ENCODE measurements at regions not wholly inside any gene's neighbourhood (a gene's known extent, or its start where the extent isn't known, plus 50 kb on each side); places are given as distances from the start of the nearest gene placed in this dataset.

DNA sequence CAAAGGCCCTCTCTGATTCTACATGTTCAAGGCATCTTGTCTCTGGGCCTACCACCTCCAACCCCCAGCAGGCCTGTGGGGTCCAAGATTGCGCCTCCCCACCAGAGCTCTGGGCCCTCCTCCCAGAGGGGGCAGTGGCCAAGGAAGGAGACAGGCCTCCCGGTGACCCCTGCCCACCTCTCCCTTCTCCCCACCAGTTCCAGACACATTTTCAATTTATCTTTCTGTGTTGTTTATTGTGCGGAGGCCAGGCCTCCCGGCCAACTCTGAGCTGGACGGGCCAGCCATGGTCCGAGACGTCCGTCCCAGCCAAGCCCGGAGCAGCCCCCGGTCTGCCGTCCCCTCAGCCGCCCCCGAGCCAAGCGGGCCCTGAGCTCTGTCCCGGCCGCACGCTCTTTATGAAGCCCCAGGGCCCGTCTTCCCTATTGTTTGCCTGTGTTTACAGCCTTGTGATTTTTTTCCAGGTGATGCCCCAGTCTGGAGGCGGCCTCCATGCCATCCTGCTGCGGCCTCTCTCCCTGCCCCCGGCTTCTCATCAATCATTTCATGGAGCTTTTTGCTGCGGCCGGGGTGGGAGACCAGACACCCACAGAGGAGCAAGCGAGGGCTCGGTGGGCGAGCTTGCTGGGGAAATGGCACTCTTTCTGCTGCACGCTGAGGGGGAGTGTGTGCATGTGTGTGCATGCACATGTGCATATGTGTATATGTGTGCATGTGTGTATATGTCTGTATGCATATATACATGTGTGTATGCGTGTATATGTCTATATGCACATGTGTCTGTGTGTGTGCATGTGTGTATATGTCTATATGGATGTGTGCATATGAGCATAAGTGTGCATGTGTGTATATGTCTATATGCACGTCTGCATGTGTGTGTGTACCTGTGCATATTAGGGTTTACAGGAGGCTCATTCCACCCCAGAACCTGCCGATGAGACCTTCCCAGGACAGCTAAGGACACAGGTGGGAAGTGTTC, 52.7 kb upstream of the ELN start:
- Histone ChIP-seq H2AFZ (ENCODE audit: low read length) (no peak overlapping the region), H3K36me3 (replicated peaks; ENCODE audit: insufficient read depth, low read length) (no peaks in the 10 kb centered on the region), H4K20me1 (ENCODE audit: insufficient read depth, low read length) (no peaks in the 10 kb centered on the region), H3K4me1 (ENCODE audit: low read length) (peaks cover 10% of the 10 kb centered on the region), H3K9me2 (replicated peaks; ENCODE audit: insufficient read depth, low read length) (no peaks in the 10 kb centered on the region), H3K9me3 (replicated peaks; ENCODE audit: insufficient read depth, low read length) (no peaks in the 10 kb centered on the region), H3K27ac (ENCODE audit: low read length) (no peak overlapping the region), H3K9ac (ENCODE audit: low read length) (no peak overlapping the region), H3K27me3 (replicated peaks; ENCODE audit: insufficient read depth, low read length) (no peaks in the 10 kb centered on the region), H3F3A (ENCODE audit: insufficient read depth, low read length) (no peaks in the 10 kb centered on the region), H3K4me2 (ENCODE audit: low read depth, low read length) (no peak overlapping the region), H3K4me3 (ENCODE audit: low read length) (no peak overlapping the region), H3K79me2 (ENCODE audit: low read length) (no peaks in the 10 kb centered on the region)
- TF ChIP-seq EZH2 (optimal IDR thresholded peaks at IDR 0.05; ENCODE audit: low read depth, low read length) (no peak), EZH2phosphoT487 (IDR thresholded peaks at IDR 0.05; ENCODE audit: low read length) (no peak)
- TF ChIP-seq, protein P1, sequence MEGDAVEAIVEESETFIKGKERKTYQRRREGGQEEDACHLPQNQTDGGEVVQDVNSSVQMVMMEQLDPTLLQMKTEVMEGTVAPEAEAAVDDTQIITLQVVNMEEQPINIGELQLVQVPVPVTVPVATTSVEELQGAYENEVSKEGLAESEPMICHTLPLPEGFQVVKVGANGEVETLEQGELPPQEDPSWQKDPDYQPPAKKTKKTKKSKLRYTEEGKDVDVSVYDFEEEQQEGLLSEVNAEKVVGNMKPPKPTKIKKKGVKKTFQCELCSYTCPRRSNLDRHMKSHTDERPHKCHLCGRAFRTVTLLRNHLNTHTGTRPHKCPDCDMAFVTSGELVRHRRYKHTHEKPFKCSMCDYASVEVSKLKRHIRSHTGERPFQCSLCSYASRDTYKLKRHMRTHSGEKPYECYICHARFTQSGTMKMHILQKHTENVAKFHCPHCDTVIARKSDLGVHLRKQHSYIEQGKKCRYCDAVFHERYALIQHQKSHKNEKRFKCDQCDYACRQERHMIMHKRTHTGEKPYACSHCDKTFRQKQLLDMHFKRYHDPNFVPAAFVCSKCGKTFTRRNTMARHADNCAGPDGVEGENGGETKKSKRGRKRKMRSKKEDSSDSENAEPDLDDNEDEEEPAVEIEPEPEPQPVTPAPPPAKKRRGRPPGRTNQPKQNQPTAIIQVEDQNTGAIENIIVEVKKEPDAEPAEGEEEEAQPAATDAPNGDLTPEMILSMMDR (IDR thresholded peaks at IDR 0.05; ENCODE audit: low read length) = no peak
- DNase-seq = no peak

DNA sequence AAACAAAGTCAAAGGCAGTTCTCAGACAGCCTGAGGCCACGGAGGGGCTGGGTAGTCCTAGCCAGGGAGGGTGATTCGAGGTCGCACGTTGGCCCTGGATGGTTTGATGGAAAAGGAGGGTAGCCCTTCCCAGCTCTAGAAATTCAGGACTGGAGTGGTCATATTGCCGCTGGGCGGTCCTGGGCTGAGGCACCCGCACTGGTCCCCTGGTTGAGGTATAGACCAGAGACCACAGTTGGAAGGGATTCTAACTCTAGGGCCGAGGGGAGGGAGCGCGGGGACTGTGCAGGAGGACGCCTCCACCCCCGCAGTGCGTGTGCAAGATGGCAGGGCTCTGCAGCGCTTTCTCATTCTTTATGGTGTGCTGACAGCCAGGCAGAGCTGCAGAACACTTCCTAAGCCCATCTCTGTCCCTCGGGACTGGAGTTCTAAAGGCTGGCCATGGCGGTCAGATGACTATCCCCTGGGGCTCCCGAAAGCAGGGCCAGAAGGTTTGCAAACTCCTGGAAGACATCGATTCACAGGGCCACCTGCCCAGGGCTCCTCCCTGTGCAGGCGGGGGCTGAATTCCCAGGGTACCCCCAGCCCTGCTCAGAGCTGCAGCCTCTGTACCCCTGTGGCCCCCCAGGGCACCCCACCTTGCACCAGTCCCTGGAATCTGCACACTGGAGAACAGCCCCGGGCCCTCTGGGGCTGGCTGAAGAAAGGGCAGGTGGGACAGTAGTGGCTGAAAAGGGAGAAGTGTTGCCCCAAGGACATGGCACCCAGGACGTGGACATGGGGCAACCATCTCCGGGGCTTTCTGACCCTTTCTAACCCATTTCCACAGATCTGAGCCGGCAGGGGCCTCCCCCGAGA, 51.0 kb upstream of the ELN start:
- Histone ChIP-seq H3K9me2 (replicated peaks; ENCODE audit: insufficient read depth, low read length) (no peaks in the 10 kb centered on the region), H3K4me2 (ENCODE audit: low read depth, low read length) (no peak overlapping the region), H2AFZ (ENCODE audit: low read length) (no peak overlapping the region), H3K9ac (ENCODE audit: low read length) (no peak overlapping the region), H3F3A (ENCODE audit: insufficient read depth, low read length) (no peaks in the 10 kb centered on the region), H3K79me2 (ENCODE audit: low read length) (no peaks in the 10 kb centered on the region), H3K36me3 (replicated peaks; ENCODE audit: insufficient read depth, low read length) (no peaks in the 10 kb centered on the region), H3K4me3 (ENCODE audit: low read length) (no peak overlapping the region), H3K27ac (ENCODE audit: low read length) (no peak overlapping the region), H3K9me3 (replicated peaks; ENCODE audit: insufficient read depth, low read length) (no peaks in the 10 kb centered on the region), H4K20me1 (ENCODE audit: insufficient read depth, low read length) (no peaks in the 10 kb centered on the region), H3K4me1 (ENCODE audit: low read length) (peaks cover 4% of the 10 kb centered on the region), H3K27me3 (replicated peaks; ENCODE audit: insufficient read depth, low read length) (no peaks in the 10 kb centered on the region)
- DNase-seq = no peak
- TF ChIP-seq, protein P1 (IDR thresholded peaks at IDR 0.05; ENCODE audit: low read length) = no peak
- TF ChIP-seq EZH2 (optimal IDR thresholded peaks at IDR 0.05; ENCODE audit: low read depth, low read length) = no peak

DNA sequence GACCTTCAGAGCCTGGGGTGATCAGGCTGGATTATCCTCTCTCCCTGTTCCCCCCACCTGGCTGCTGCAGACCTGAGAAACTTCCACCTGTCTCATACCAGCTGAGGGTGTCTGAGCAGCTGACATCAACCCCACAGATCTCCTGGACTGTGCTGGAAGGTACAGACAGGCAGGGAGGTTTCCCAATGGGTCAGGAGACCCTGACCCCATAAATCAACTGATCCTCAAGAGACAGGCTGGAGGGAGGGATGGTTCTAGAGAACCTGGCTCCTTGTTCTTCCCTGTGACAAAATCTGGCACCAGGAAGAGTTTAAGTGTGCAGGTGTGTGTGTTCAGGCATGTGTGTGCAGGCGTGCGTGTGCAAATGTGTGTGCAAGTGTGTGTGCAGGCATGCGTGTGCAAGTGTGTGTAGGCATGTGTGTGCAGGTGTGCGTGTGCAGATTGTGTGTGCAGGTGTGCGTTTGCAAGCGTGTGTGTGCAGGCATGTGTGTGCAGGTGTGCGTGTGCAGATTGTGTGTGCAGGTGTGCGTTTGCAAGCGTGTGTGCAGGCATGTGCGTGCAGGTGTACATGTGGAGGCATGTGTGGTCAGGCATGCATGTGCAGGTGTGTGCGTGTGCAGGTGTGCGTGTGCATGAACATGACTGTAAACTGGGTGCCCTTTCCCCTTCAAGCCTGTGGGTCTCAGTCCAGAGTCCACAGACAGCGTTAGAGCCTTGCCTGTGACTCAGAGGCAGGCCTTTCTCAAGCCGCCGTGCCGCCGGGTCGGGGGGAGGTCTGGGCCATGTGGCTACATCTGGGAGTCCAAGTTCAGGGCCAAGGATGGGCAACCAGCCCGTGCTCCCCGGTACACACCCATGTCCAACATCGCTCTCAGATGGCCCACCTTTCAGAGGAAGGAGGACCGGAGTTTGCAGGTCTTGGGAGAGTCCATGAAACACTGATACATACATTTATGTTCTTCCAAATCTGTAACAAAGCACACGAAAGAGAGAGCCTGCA, 50.1 kb upstream of the ELN start:
- Histone ChIP-seq H3K27ac (ENCODE audit: low read length) (no peak overlapping the region), H3K36me3 (replicated peaks; ENCODE audit: insufficient read depth, low read length) (no peaks in the 10 kb centered on the region), H3K9me3 (replicated peaks; ENCODE audit: insufficient read depth, low read length) (no peaks in the 10 kb centered on the region), H3K4me3 (ENCODE audit: low read length) (no peak overlapping the region), H3K4me1 (ENCODE audit: low read length) (no peaks in the 10 kb centered on the region), H3K27me3 (replicated peaks; ENCODE audit: insufficient read depth, low read length) (no peaks in the 10 kb centered on the region), H2AFZ (ENCODE audit: low read length) (no peak overlapping the region), H3K9ac (ENCODE audit: low read length) (no peak overlapping the region), H3K9me2 (replicated peaks; ENCODE audit: insufficient read depth, low read length) (no peaks in the 10 kb centered on the region), H3K4me2 (ENCODE audit: low read depth, low read length) (no peak overlapping the region), H3K79me2 (ENCODE audit: low read length) (no peaks in the 10 kb centered on the region), H4K20me1 (ENCODE audit: insufficient read depth, low read length) (no peaks in the 10 kb centered on the region), H3F3A (ENCODE audit: insufficient read depth, low read length) (no peaks in the 10 kb centered on the region)
- no peak for DNase-seq
- TF ChIP-seq EZH2 (optimal IDR thresholded peaks at IDR 0.05; ENCODE audit: low read depth, low read length) (no peak), EZH2phosphoT487 (IDR thresholded peaks at IDR 0.05; ENCODE audit: low read length) (no peak)
- TF ChIP-seq, protein P1 (IDR thresholded peaks at IDR 0.05; ENCODE audit: low read length) = no peak

Data from MM.1S (cell line).